NCI-H2029 (cell line): ENCODE measurements at regions not wholly inside any gene's neighbourhood (a gene's known extent, or its start where the extent isn't known, plus 50 kb on each side); places are given as distances from the start of the nearest gene placed in this dataset.
"Not testable (repeated sequence)": the region's sequence is repeated elsewhere in the genome, so short reads cannot be mapped to it uniquely, and the experiment has no call there.

Experiments
- DNase-seq: peaks from one replicate; lab custom pipeline; 2025; lab: John Stamatoyannopoulos, UW

- DNase-seq = no peak
These were observed 180.5 kb upstream of the RASGRP1 start for GRCh38 chr15:38745126-38745525.

DNA sequence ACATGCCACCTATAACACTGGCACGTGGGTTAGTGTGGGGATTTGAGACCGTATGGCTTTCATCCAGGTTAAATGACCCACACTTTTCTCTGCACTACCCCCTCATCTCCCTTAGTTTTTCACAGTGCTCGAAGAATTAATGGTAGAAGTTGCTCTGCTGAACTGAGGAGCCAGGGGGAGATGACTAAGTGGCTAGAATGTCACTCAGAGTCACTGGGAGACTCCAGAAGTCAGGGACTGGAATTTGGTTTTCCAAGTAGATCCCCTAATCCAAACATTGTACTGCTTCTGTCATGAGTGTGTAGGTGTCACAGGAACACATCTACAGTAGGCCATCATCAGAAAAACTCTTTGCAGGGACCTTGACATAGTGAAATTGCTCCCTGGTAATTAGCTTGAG lies 181.0 kb upstream of the RASGRP1 start:
- no peak for DNase-seq

GRCh38 chr15:38746211-38746610 lies 181.6 kb upstream of the RASGRP1 start:
- DNase-seq = no peak

DNA sequence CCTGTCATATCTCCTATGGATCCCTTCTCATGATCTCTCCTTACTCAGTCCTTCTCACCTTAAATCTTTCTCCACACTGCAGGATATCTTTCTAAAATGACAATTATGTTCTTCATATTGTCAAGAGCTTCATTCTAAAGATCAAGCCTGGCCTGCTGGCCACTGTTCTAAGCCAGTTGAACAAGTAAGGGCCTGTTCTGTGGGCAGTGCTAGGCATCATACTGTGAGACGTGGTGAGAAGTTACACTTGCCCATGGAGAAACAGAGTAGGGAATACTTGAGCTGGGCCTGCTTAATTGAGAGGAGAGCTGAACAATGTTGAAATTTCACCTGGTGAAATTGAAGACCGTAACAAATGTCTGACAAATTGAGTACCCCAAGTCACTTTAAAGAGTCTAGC lies 184.1 kb upstream of the RASGRP1 start:
- DNase-seq = no peak

DNA sequence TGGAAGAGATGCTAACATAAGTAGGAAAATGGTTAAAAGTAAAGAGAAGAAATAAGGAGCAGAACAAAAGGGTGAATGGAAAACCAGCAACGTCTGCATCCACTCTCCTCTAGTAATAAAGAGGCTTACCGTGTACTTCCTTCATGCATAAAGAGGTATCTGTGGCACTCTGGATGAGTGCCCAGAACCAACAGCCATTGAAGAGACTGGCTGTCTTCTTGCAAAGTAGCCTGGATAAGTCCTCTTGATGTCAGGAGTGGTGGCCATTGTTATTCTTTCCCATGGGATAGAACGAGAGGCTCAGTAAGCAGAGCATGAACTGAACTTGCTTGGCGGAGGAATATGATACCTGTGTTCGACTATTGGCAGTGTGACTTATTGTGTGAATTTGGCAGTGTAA lies 186.2 kb upstream of the RASGRP1 start:
- no peak for DNase-seq

GRCh38 chr15:38755718-38756117 lies 191.1 kb upstream of the RASGRP1 start:
- no peak for DNase-seq

- no peak for DNase-seq
These were observed 191.8 kb upstream of the RASGRP1 start for GRCh38 chr15:38756441-38756840.

- DNase-seq = no peak
These were observed 193.4 kb upstream of the RASGRP1 start for GRCh38 chr15:38758043-38758442.

DNA sequence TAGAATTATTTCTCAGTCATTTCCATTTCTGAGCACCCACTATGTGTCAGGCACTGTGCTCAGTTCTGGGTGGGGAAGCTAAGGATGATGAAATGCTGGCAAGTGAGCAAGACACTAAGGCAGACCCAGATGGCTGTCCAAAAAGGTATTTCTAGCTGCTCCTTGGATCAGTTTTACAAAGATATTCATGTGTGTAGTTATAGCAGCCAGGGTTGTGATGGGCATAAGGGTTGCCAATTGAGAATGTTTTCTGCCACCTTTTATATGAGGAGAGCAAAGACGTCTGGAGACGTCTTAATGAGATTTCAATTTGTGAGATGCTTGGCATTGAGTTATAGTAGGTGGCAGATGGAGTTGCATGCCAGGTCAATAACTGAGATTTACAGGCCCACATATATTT lies 197.1 kb upstream of the RASGRP1 start:
- no peak for DNase-seq

DNA sequence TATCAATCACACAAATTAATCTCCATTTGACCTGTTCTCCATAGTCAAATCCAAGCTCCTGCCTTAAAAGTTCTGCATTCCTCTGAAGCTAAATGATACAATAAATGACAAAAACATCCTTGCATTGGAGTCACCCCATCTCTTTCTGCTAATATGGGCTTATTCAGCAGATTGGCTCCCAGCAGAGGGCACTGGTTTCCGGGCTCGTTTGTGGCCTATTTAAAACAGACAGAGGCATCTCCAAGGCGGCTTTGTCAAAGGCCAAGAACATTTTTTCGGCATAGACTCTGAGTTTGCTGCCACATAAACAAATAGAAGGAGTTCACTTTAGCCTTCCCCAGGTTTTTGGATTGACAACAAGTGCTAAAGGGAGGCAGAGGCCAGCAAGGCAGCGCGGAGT lies 204.4 kb upstream of the RASGRP1 start:
- no peak for DNase-seq

GRCh38 chr15:38769492-38769891 lies 204.9 kb upstream of the RASGRP1 start:
- no peak for DNase-seq

DNA sequence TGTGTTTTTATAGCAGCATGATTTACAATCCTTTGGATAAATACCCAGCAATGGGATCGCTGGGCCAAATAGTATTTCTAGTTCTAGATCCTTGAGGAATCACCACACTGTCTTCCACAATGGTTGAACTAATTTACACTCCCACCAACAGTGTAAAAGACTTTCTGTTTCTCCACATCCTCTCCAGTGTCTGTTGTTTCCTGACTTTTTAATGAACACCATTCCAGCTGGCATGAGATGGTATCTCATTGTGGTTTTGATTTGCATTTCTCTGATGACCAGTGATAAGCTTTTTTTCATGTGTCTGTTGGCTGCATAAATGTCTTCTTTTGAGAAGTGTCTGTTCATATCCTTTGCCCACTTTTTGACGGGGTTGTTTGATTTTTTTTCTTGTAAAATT lies 209.5 kb upstream of the RASGRP1 start:
- DNase-seq = not testable (repeated sequence)

DNA sequence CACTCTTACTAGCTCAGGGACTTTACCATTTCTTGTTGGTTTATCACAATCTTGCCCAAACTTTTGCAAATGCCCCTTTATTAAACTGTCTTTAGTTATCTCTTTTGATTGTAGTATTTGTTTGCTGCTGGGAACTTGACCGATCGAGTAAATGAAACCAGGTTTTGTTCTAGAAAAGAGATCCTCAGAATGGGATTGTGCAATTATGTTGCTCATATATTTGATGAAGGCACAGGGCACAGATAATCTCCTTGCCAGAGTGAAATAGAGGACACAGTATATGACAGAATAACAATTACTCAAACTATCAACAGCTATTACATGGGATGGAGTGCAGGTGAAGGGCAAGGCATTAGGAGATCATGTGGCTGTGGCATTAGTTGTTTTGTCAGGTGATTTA lies 216.6 kb upstream of the RASGRP1 start:
- DNase-seq = no peak

DNA sequence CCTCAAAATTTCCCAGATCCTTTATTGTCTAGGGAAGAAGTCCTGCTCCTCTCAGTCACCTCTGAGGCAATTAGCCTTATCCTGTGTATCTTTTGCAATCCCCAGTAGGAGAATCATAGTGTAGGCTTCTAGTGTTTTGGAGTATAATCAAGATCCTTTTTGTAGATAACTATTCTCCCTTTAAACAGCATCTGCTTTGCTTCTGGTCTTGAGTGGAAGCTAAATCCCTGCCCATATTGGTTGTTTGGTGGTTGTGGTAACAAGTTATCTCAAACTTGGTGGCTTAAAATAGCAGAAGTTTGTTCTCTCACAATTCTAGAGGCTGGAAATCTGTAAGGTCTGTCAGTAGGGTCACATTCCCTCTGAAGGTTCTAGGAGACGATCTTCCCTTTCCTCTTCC lies 217.5 kb upstream of the RASGRP1 start:
- no peak for DNase-seq

GRCh38 chr15:38788918-38789317 lies 224.3 kb upstream of the RASGRP1 start:
- DNase-seq = no peak

DNA sequence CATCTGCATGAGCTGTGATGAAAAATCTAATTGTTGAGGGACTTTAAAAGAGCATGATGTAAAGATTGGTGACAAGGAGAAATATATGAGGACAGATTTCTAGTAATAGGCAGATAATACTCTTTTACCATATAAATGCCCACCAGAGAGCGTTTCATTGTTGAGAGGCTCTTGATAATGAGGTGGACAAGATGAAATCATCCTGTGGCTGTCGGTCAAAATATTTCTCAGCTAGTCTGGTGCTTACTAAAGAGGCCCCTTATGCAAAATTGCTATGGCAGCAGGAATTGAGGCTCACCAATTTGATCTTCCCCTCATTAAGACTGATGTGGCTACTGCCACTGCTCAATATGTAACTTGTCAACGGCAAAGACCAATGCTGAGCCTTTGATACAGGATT lies 225.0 kb upstream of the RASGRP1 start:
- no peak for DNase-seq

DNA sequence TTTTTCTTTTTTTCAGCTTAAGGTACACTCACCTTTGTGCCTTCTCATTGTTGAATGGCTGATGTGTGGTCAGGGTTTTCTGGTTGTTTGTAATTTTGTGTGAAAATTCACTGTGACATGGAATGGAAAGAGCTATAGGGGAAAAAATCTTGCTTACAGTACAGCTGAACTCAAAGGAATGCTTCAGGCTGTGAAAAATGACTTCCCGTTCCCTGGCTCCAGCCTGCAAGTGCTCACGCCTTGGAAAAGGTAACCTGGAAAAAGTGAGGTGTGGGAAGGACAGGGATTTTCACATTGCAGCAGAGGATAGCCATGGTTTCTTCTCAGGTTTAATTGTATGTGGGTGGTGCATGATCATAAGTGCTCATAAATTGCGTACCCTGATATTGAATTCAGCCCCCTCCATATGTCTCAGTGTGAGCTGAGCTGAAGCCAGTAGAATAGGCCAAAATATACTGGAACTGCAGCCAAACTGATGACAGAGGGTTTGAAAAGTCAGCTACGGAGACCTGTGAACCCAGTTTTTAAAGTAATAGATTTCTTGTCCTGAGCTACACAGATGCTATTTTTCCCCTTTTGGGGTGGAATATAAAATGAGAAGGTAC lies 228.7 kb upstream of the RASGRP1 start:
- DNase-seq = no peak

GRCh38 chr15:38795471-38796245 lies 231.0 kb upstream of the RASGRP1 start:
- no peak for DNase-seq

DNA sequence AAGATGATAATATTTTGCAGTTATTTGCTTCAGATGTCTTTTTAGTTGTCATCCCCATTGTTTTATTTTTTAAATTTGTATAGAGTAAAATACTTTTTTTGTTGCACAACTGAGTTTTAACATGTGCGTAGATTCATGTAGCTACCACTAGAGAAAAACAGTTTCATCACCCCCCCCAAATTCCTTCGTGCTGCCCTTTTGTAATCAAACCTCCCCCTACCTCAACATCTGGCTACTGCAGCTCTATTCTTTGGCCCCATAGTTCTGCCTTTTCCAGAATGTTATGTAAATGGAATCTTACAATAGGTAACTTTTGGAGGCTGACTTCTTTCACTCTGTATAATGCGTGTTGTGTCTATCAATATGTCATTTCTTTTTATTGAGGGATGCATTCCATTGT lies 232.0 kb upstream of the RASGRP1 start:
- no peak for DNase-seq

DNA sequence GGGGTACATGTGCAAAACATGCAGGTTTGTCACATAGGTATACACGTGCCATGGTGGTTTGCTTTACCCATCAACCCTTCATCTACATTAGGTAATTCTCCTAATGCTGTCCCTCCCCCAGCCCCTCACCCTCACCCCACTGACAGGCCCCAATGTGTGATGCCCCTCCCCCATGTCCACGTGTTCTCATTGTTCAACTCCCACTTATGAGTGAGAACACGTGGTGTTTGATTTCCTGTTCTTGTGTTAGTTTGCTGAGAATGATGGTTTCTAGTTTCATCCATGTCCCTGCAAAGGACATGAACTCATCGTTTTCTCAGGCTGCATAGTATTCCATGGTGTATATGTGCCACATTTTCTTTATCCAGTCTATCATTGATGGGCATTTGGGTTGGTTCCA lies 232.9 kb upstream of the RASGRP1 start:
- DNase-seq = not testable (repeated sequence)

DNA sequence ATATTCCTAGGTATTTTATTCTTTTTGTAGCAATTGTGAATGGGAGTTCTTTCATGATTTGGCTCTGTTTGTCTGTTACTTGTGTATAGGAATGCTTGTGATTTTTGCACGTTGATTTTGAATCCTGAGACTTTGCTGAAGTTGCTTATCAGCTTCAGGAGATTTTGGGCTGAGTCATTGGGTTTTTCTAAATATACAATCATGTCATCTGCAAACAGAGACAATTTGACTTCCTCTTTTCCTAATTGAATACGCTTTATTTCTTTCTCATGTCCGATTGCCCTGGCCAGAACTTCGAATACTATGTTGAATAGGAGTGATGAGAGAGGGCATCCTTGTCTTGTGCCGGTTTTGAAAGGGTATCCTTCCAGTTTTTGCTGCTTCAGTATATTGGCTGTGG lies 234.6 kb upstream of the RASGRP1 start:
- not testable (repeated sequence) for DNase-seq

GRCh38 chr15:38809621-38810020 lies 245.0 kb upstream of the RASGRP1 start:
- DNase-seq = no peak

GRCh38 chr15:38810686-38811085 lies 246.1 kb upstream of the RASGRP1 start:
- no peak for DNase-seq

DNA sequence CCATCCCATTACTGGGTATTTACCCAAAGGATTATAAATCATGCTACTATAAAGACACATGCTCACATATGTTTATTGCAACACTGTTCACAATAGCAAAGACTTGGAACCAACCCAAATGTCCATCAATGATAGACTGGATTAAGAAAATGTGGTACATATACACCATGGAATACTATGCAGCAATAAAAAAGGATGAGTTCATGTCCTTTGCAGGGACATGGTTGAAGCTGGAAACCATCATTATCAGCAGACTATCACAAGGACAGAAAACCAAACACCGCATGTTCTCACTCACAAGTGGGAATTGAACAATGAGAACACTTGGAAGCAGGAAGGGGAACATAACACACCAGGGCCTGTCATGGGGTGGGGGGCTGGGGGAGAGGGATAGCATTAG lies 249.6 kb upstream of the RASGRP1 start:
- not testable (repeated sequence) for DNase-seq
